Epithelial cell of esophagus (primary cell): ENCODE measurements at regions not wholly inside any gene's neighbourhood (a gene's known extent, or its start where the extent isn't known, plus 50 kb on each side); places are given as distances from the start of the nearest gene placed in this dataset.

ENCODE experiments used
- DNase-seq: peaks from one replicate; pipeline ENCODE4 v3.0.0; 2010; ENCODE audit warnings: low read depth
- H3K4me3 ChIP-seq: 2 replicates; pipeline ENCODE4 v1.5.1; 2011; ENCODE audit warnings: mild to moderate bottlenecking, low read length, control low read depth
- CTCF ChIP-seq: IDR thresholded peaks from 2 replicates; pipeline ENCODE4 v1.5.1; 2011; ENCODE audit warnings: low read depth, mild to moderate bottlenecking, low read length, control low read depth, inconsistent platforms; ENCODE audit not compliant: insufficient read depth; ENCODE audit errors: missing control alignments

- no peak for DNase-seq
- TF ChIP-seq CTCF = no peak
- no peak overlapping the region for H3K4me3 ChIP-seq
These were observed 99.1 kb downstream of the SOX9 start for GRCh38 chr17:72219824-72220493.

- no peak overlapping the region for H3K4me3 ChIP-seq
- no peak for TF ChIP-seq CTCF
- no peak for DNase-seq
These were observed 102.0 kb downstream of the SOX9 start for GRCh38 chr17:72222661-72223380.

GRCh38 chr17:72223866-72224291, 103.1 kb downstream of the SOX9 start:
- DNase-seq = no peak
- H3K4me3 ChIP-seq = no peak overlapping the region
- TF ChIP-seq CTCF = no peak

GRCh38 chr17:72226322-72226721, 105.5 kb downstream of the SOX9 start:
- no peak for DNase-seq
- no peak for TF ChIP-seq CTCF
- H3K4me3 ChIP-seq = no peak overlapping the region

GRCh38 chr17:72233986-72234385, 113.2 kb downstream of the SOX9 start:
- no peak for TF ChIP-seq CTCF
- H3K4me3 ChIP-seq = no peak overlapping the region
- DNase-seq = no peak

GRCh38 chr17:72234985-72235384, 114.2 kb downstream of the SOX9 start:
- DNase-seq = no peak
- no peak for TF ChIP-seq CTCF
- no peak overlapping the region for H3K4me3 ChIP-seq

- no peak for TF ChIP-seq CTCF
- no peak overlapping the region for H3K4me3 ChIP-seq
- no peak for DNase-seq
These were observed 116.3 kb downstream of the SOX9 start for GRCh38 chr17:72236980-72237633.
